Osteoblast (primary cell): ENCODE measurements at regions not wholly inside any gene's neighbourhood (a gene's known extent, or its start where the extent isn't known, plus 50 kb on each side); places are given as distances from the start of the nearest gene placed in this dataset.

Experiments
- DNase-seq: peaks from one replicate; pipeline ENCODE4 v3.0.0; 2011; ENCODE audit warnings: low spot score, mixed read lengths; ENCODE audit not compliant: insufficient read length; ENCODE audit errors: missing footprints
- H2AFZ ChIP-seq: 2 replicates; pipeline ENCODE4 v1.6.0; 2011; ENCODE audit warnings: mild to moderate bottlenecking, low read length
- H3K27ac ChIP-seq: 2 replicates; pipeline ENCODE4 v1.5.1; 2011; ENCODE audit warnings: mild to moderate bottlenecking, low read depth, low read length, moderate library complexity
- H3K27me3 ChIP-seq: 2 replicates; pipeline ENCODE4 v1.6.0; 2012; ENCODE audit warnings: mild to moderate bottlenecking, control low read depth, inconsistent platforms, low read length, moderate library complexity; ENCODE audit not compliant: insufficient read depth
- H3K36me3 ChIP-seq: 2 replicates; pipeline ENCODE4 v1.5.1; 2011; ENCODE audit warnings: mild to moderate bottlenecking, low read length, control low read depth, moderate library complexity; ENCODE audit not compliant: insufficient read depth
- H3K4me1 ChIP-seq: 2 replicates; pipeline ENCODE4 v1.5.1; 2011; ENCODE audit warnings: mild to moderate bottlenecking, low read length, control low read depth, moderate library complexity; ENCODE audit not compliant: insufficient read depth
- H3K4me2 ChIP-seq: 2 replicates; pipeline ENCODE4 v1.6.0; 2011; ENCODE audit warnings: mild to moderate bottlenecking, low read length; ENCODE audit not compliant: insufficient read depth
- H3K4me3 ChIP-seq: fragments of 200-600 bp; sonication (generic); 3 replicates; pipeline ENCODE4 v1.5.1; 2012; ENCODE audit warnings: mild to moderate bottlenecking, low read length, inconsistent platforms; ENCODE audit not compliant: insufficient read depth
- H3K79me2 ChIP-seq: 2 replicates; pipeline ENCODE4 v1.6.0; 2012; ENCODE audit warnings: mild to moderate bottlenecking, low read length, control low read depth, inconsistent platforms; ENCODE audit not compliant: insufficient read depth
- H3K9me3 ChIP-seq: 2 replicates; pipeline ENCODE4 v1.5.1; 2011; ENCODE audit warnings: low read depth, low read length, control low read depth
- H4K20me1 ChIP-seq: 2 replicates; pipeline ENCODE4 v1.6.0; 2012; ENCODE audit warnings: mild to moderate bottlenecking, low read length, control low read depth; ENCODE audit not compliant: insufficient read depth
- CTCF ChIP-seq: IDR thresholded peaks from 2 replicates; pipeline ENCODE4 v1.5.1; 2011; ENCODE audit warnings: mild to moderate bottlenecking, low read depth, low read length, moderate library complexity; ENCODE audit errors: extremely low read depth

- H3K4me3 ChIP-seq: no peak overlapping the region
- H3K36me3 ChIP-seq: no peaks in the 10 kb centered on the region
- no peak overlapping the region for H3K27ac ChIP-seq
- H4K20me1 ChIP-seq: no peaks in the 10 kb centered on the region
- no peak overlapping the region for H2AFZ ChIP-seq
- H3K4me2 ChIP-seq: no peak overlapping the region
- DNase-seq: no peak
- H3K4me1 ChIP-seq: no peaks in the 10 kb centered on the region
- H3K9me3 ChIP-seq: no peaks in the 10 kb centered on the region
- no peaks in the 10 kb centered on the region for H3K79me2 ChIP-seq
- no peak for TF ChIP-seq CTCF
- no peaks in the 10 kb centered on the region for H3K27me3 ChIP-seq
Observed at GRCh38 chrX:36847496-36847895, 160.7 kb upstream of the FAM47C start.

GRCh38 chrX:36849407-36849806 lies 158.8 kb upstream of the FAM47C start:
- Histone ChIP-seq H3K9me3 (no peaks in the 10 kb centered on the region), H3K27me3 (no peaks in the 10 kb centered on the region), H3K27ac (no peak overlapping the region), H3K36me3 (no peaks in the 10 kb centered on the region), H3K79me2 (no peaks in the 10 kb centered on the region), H3K4me1 (no peaks in the 10 kb centered on the region), H3K4me3 (no peak overlapping the region), H3K4me2 (no peak overlapping the region), H4K20me1 (no peaks in the 10 kb centered on the region), H2AFZ (no peak overlapping the region)
- DNase-seq: no peak
- no peak for TF ChIP-seq CTCF

GRCh38 chrX:36856849-36857248 lies 151.3 kb upstream of the FAM47C start:
- no peaks in the 10 kb centered on the region for H3K36me3 ChIP-seq

GRCh38 chrX:36859231-36859630 lies 148.9 kb upstream of the FAM47C start:
- H3K79me2 ChIP-seq: no peaks in the 10 kb centered on the region
- H2AFZ ChIP-seq: no peak overlapping the region
- H3K27ac ChIP-seq: no peak overlapping the region
- H3K36me3 ChIP-seq: no peaks in the 10 kb centered on the region
- no peaks in the 10 kb centered on the region for H3K4me1 ChIP-seq
- no peaks in the 10 kb centered on the region for H3K9me3 ChIP-seq
- no peak for TF ChIP-seq CTCF
- H3K4me2 ChIP-seq: no peak overlapping the region
- DNase-seq: no peak
- no peak overlapping the region for H3K4me3 ChIP-seq
- H4K20me1 ChIP-seq: no peaks in the 10 kb centered on the region
- H3K27me3 ChIP-seq: no peaks in the 10 kb centered on the region

More at GRCh38 chrX:36856849-36857248, 151.3 kb upstream of the FAM47C start:
- H2AFZ ChIP-seq: no peak overlapping the region
- no peak for DNase-seq
- H3K4me3 ChIP-seq: no peak overlapping the region
- no peaks in the 10 kb centered on the region for H3K9me3 ChIP-seq
- no peaks in the 10 kb centered on the region for H3K4me1 ChIP-seq
- TF ChIP-seq CTCF: peak; percentile 5
- no peaks in the 10 kb centered on the region for H4K20me1 ChIP-seq
- no peak overlapping the region for H3K27ac ChIP-seq
- no peak overlapping the region for H3K4me2 ChIP-seq
- H3K79me2 ChIP-seq: no peaks in the 10 kb centered on the region
- H3K27me3 ChIP-seq: no peaks in the 10 kb centered on the region
